Stomach (tissue), 8 donors: ENCODE measurements at regions not wholly inside any gene's neighbourhood (a gene's known extent, or its start where the extent isn't known, plus 50 kb on each side); places are given as distances from the start of the nearest gene placed in this dataset.
"Not testable (repeated sequence)": the region's sequence is repeated elsewhere in the genome, so short reads cannot be mapped to it uniquely, and the experiment has no call there.

Experiments used
- DNase-seq, 2 donors: peaks; one replicate each; pipeline versions ENCODE4 v3.0.0 to v3.0.0-alpha.2; 2013 to 2019
- H3K27ac ChIP-seq, 5 donors: fragments of 200-600 bp in 4 of 5; sonication (generic) in 4 of 5; one replicate each; pipeline ENCODE4 v1.5.1; 2013 to 2019; ENCODE audit warnings: mild to moderate bottlenecking in 1 of 5, moderate library complexity in 1 of 5
- H3K27me3 ChIP-seq, 3 donors: fragments of 200-600 bp; sonication (generic); one replicate each; pipeline ENCODE4 v1.5.1; 2017 to 2019; ENCODE audit warnings: mixed run types in 1 of 3
- H3K36me3 ChIP-seq, 4 donors: fragments of 200-600 bp; sonication (generic); 1 replicate in 3 of 4; 2 replicates in 1 of 4; pipeline ENCODE4 v1.5.1; 2016 to 2019
- H3K4me1 ChIP-seq, 4 donors: fragments of 200-600 bp; sonication (generic); one replicate each; pipeline ENCODE4 v1.5.1; 2016 to 2019
- H3K4me3 ChIP-seq, 4 donors: fragments of 200-600 bp; sonication (generic) in 3 of 4; one replicate each; pipeline ENCODE4 v1.5.1; 2016 to 2019; ENCODE audit warnings: mild to moderate bottlenecking in 1 of 4
- H3K9me3 ChIP-seq, 4 donors: fragments of 200-600 bp; sonication (generic); one replicate each; pipeline ENCODE4 v1.5.1; 2016 to 2019
- CTCF ChIP-seq, 7 experiments: fragments of 450-650 bp in 4 of 7; fragments of 200-600 bp in 3 of 7; sonication (generic) in 3 of 7; IDR thresholded peaks; one replicate each; pipeline ENCODE4 v1.5.1; 2016 to 2019; ENCODE audit warnings: antibody characterized with exemption in 7 of 7, control low read depth in 2 of 7, mild to moderate bottlenecking in 1 of 7
- EP300 ChIP-seq: sonication (generic); formaldehyde crosslinking; IDR thresholded peaks from one replicate; pipeline ENCODE4 v1.6.1; 2017; ENCODE audit warnings: antibody characterized with exemption
- POLR2A ChIP-seq, 4 donors: fragments of 450-650 bp; IDR thresholded peaks; one replicate each; pipeline ENCODE4 v1.6.1; 2016; ENCODE audit warnings: antibody characterized with exemption in 4 of 4, control low read depth in 2 of 4, mild to moderate bottlenecking in 1 of 4, moderate library complexity in 1 of 4
- POLR2AphosphoS5 ChIP-seq, 3 donors: sonication (generic); formaldehyde crosslinking; IDR thresholded peaks; one replicate each; pipeline ENCODE4 v1.6.1; 2016; ENCODE audit warnings: antibody characterized with exemption in 3 of 3
- WGBS, 5 donors: extraction: QIAGEN DNeasy Blood & Tissue Kit in 3 of 5; methylation state at CpG; one replicate each; pipeline versions ENCODE4 v1.1.5 to v1.1.7; 2013 to 2018; 5-methylcytosine and 5-hydroxymethylcytosine counted together
- intact Hi-C: fragments of 100-400 bp; cut with DNase I; formaldehyde crosslinking; loops from one replicate; pipeline ENCODE4 v1.15.1; 2023; ENCODE audit warnings: low total_unique reads
- donor health status: healthy with polysubstance abuse.
- donor health status: Bipolar disorder and iron deficiency.
- donor health status: healthy.

DNA sequence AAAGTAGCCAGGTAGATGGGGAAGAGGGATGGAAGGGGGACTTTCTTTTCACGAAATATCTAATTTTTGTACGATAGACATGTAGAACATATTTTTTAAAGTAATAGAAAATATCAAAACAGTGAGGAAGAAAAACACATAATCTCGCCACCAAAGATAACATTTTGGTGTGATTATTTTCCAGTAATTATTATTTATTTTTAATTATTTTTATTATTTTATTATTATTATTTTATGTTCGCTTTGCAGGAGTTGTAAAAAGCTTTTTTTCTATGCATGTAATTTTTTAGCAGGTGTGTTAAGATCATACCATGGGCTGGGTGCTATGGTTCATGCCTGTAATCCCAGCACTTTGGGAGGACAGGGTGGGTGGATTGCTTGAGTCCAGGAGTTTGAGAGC, 85.6 kb upstream of the CCND2 start:
- intact Hi-C loops: no loop called here
- Histone ChIP-seq H3K4me3 (no peak overlapping the region), H3K36me3 (no peaks in the 10 kb centered on the region), H3K9me3 (peaks cover 0 to 9% (median 4%) of the 10 kb centered on the region in 4 donors), H3K27me3 (peaks cover 0 to 9% (median 0%) of the 10 kb centered on the region in 3 donors), H3K4me1 (no peaks in the 10 kb centered on the region), H3K27ac (no peak overlapping the region)
- TF ChIP-seq POLR2A (IDR thresholded peaks at IDR 0.05): no peak
- TF ChIP-seq POLR2AphosphoS5 (IDR thresholded peaks at IDR 0.05): no peak
- TF ChIP-seq CTCF (IDR thresholded peaks at IDR 0.05): no peak
- no peak for TF ChIP-seq EP300
- no peak for DNase-seq
- WGBS, 5 donors: 80 to 93% (median 89%) methylated on average over 4 of the region's 4 CpGs

DNA sequence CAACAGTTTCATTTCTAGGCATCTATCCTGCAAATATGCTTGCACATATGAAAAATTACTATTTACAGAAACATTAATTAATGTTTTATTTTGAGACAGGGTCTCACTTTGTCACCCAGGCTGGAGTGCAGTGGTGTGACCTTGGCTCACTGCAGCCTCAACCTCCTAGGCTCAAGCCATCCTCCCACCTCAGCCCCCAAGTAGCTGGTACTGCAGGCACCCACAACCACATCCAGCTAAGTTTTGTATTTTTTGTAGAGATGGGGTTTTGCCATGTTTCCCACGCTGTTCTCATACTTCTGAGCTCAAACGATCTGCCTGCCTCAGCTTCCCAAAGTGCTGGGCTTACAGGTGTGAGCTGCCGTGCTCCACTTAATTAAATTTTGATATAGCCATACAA, 86.2 kb upstream of the CCND2 start:
- H3K27ac ChIP-seq, intact Hi-C loops, H3K4me1 ChIP-seq, H3K36me3 ChIP-seq, DNase-seq, H3K27me3 ChIP-seq, H3K4me3 ChIP-seq: not testable (repeated sequence)
- 39 to 53% (median 46%) methylated on average over 3 of the region's 3 CpGs for whole genome bisulfite sequencing, 5 donors
- peaks cover 0 to 15% (median 6%) of the 10 kb centered on the region in 4 donors for H3K9me3 ChIP-seq

- intact Hi-C loops: no loop called here
- no peak overlapping the region for H3K27ac ChIP-seq
- no peaks in the 10 kb centered on the region for H3K36me3 ChIP-seq
- TF ChIP-seq CTCF (IDR thresholded peaks at IDR 0.05): no peak
- no peak for TF ChIP-seq POLR2A (IDR thresholded peaks at IDR 0.05)
- TF ChIP-seq POLR2AphosphoS5 (IDR thresholded peaks at IDR 0.05): no peak
- no peak for TF ChIP-seq EP300
- WGBS, 5 donors: 73 to 83% (median 79%) methylated on average over 4 of the region's 4 CpGs
- H3K9me3 ChIP-seq: peaks cover 0 to 22% (median 9%) of the 10 kb centered on the region in 4 donors
- no peak for DNase-seq
- H3K27me3 ChIP-seq: peaks cover 0 to 10% (median 0%) of the 10 kb centered on the region in 3 donors
- no peaks in the 10 kb centered on the region for H3K4me1 ChIP-seq
- no peak overlapping the region for H3K4me3 ChIP-seq
Observed at GRCh38 chr12:4178424-4179170, 95.0 kb upstream of the CCND2 start.

DNA sequence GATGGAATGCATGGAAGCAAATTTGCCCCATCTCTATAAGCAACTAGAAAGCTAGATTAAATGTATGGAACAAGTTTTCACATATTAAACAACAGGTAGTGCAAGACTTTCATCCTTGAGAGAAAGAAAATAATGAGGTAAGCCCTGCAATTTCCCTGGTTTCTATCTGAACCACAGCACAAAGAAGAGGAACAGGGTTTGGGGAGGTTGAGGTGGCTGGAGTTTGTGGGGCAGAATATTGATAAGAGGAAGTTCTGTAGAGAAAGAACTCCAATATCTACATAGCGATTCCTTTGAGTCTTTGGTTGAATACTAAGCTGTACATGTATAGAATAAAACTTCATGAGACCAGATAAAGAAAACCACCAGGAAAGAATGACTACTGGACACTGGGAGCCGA, 96.3 kb upstream of the CCND2 start:
- intact Hi-C loops: no loop called here
- DNase-seq: no peak
- H3K27me3 ChIP-seq: peaks cover 0 to 15% (median 0%) of the 10 kb centered on the region in 3 donors
- H3K36me3 ChIP-seq: no peaks in the 10 kb centered on the region
- TF ChIP-seq EP300: no peak
- no peak for TF ChIP-seq POLR2A (IDR thresholded peaks at IDR 0.05)
- no peak for TF ChIP-seq POLR2AphosphoS5 (IDR thresholded peaks at IDR 0.05)
- no peak for TF ChIP-seq CTCF (IDR thresholded peaks at IDR 0.05)
- WGBS, 5 donors: 86 to 93% (median 87%) methylated on average over 2 of the region's 2 CpGs
- H3K27ac ChIP-seq: no peak overlapping the region
- peaks cover 0 to 9% (median 3%) of the 10 kb centered on the region in 4 donors for H3K9me3 ChIP-seq
- H3K4me3 ChIP-seq: no peak overlapping the region
- H3K4me1 ChIP-seq: no peaks in the 10 kb centered on the region

DNA sequence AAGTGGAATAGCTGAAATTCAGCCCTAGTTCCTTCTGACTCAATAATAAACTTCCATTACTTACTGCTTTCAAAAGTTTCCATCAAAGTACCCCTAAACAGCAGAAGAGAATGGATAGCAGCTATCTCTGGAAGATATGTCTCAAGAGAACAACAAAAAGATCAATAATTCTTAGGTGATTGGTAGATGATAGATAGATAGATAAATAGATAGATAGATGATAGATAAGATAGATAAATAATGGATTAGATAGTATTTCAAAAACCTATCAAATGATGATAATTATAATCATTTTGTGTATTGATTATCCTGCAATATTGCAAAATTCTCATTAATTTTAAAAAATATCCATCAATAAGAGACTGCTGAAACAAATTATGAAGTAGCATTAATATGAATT, 97.4 kb upstream of the CCND2 start:
- no peak for DNase-seq
- H3K27me3 ChIP-seq: peaks cover 0 to 15% (median 0%) of the 10 kb centered on the region in 3 donors

More for the DNA sequence above, 97.4 kb upstream of the CCND2 start:
- Histone ChIP-seq H3K4me3 (no peak overlapping the region), H3K4me1 (no peaks in the 10 kb centered on the region), H3K9me3 (peaks cover 0 to under 1% (median under 1%) of the 10 kb centered on the region in 4 donors), H3K27ac (no peak overlapping the region), H3K36me3 (no peaks in the 10 kb centered on the region)
- intact Hi-C loops: no loop called here
- TF ChIP-seq POLR2A (IDR thresholded peaks at IDR 0.05): no peak
- TF ChIP-seq CTCF (IDR thresholded peaks at IDR 0.05): no peak
- TF ChIP-seq POLR2AphosphoS5 (IDR thresholded peaks at IDR 0.05): no peak
- no peak for TF ChIP-seq EP300
